OCI-LY3 (cell line): ENCODE measurements at regions not wholly inside any gene's neighbourhood (a gene's known extent, or its start where the extent isn't known, plus 50 kb on each side); places are given as distances from the start of the nearest gene placed in this dataset.
A peak's percentile ranks its signal among the peaks of the same experiment; 100 is the strongest.

Source experiments
- H2AFZ ChIP-seq: fragments of 200-600, 300-600 bp; shearing (Covaris generic); 2 replicates; pipeline ENCODE4 v1.6.0; 2014; ENCODE audit warnings: antibody characterized with exemption, low read depth, low read length
- H3K27ac ChIP-seq: fragments of 200-600, 300-600 bp; sonication (generic); 2 replicates; pipeline ENCODE4 v1.5.1; 2014; ENCODE audit warnings: mild to moderate bottlenecking, low read length, moderate library complexity, mixed read lengths
- H3K27me3 ChIP-seq: fragments of 200-600, 300-600 bp; sonication (generic); 2 replicates; pipeline ENCODE4 v1.6.1; 2014; ENCODE audit warnings: low read depth, low read length, mixed read lengths
- H3K36me3 ChIP-seq: fragments of 200-600, 300-600 bp; sonication (generic); replicated peaks from 2 replicates; pipeline ENCODE3; 2014; ENCODE audit warnings: low read depth, low read length, mixed read lengths
- H3K4me1 ChIP-seq: fragments of 300-600, 200-600 bp; sonication (generic); 2 replicates; pipeline ENCODE4 v1.6.1; 2014; ENCODE audit warnings: low read length, mixed read lengths
- H3K4me2 ChIP-seq: fragments of 200-600, 300-600 bp; sonication (generic); 2 replicates; pipeline ENCODE4 v1.6.1; 2014; ENCODE audit warnings: low read length, mixed read lengths
- H3K4me3 ChIP-seq: fragments of 300-600, 200-600 bp; sonication (generic); 2 replicates; pipeline ENCODE4 v1.5.1; 2014; ENCODE audit warnings: antibody characterized with exemption, mild to moderate bottlenecking, low read length, moderate library complexity
- H3K79me2 ChIP-seq: fragments of 300-600, 200-600 bp; shearing (Covaris generic); 2 replicates; pipeline ENCODE4 v1.6.1; 2014; ENCODE audit warnings: mild to moderate bottlenecking, low read length, mixed read lengths
- H3K9ac ChIP-seq: fragments of 300-600, 200-600 bp; shearing (Covaris generic); 2 replicates; pipeline ENCODE4 v1.6.0; 2014; ENCODE audit warnings: mild to moderate bottlenecking, low read length, moderate library complexity
- H3K9me3 ChIP-seq: fragments of 200-600, 300-600 bp; shearing (Covaris generic); 2 replicates; pipeline ENCODE4 v1.6.1; 2014; ENCODE audit warnings: low read length, mixed read lengths; ENCODE audit not compliant: insufficient read depth
- H4K20me1 ChIP-seq: fragments of 200-600, 300-600 bp; sonication (generic); 2 replicates; pipeline ENCODE4 v1.6.1; 2016; ENCODE audit warnings: low read length, mixed read lengths; ENCODE audit not compliant: insufficient read depth
- EZH2phosphoT487 ChIP-seq: fragments of 200-600 bp; shearing (Covaris generic); IDR thresholded peaks from 2 replicates; pipeline ENCODE4 v1.6.1; 2018; ENCODE audit warnings: antibody characterized with exemption, mixed run types, low read depth
- TF ChIP-seq, protein P1 (sequence below): fragments of 200-600, 300-600 bp; sonication (generic); IDR thresholded peaks from 2 replicates; pipeline ENCODE4 v1.5.1; 2014; ENCODE audit warnings: antibody characterized with exemption, low read length, low read depth

DNA sequence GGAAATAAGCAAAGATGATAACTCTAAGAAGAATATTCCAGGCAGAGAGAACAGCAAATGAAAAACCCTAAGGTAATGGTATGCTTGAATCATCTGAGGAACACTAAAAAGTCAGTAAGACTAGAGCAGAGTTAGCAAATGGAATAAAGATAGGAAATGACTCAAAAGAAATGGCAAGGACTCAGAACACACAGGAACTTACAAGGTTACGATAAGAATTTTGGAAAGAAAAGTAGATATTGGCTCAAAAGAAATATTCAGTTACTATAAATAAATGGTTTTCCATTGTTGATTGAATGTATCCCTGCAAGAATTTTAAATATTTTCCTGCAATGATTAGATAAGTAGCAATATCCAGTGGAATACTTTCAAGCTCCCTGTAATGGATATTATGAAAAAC, 705.8 kb downstream of the C12orf50 start:
- no peak overlapping the region for H2AFZ ChIP-seq
- no peaks in the 10 kb centered on the region for H3K79me2 ChIP-seq
- no peak for TF ChIP-seq EZH2phosphoT487
- TF ChIP-seq, protein P1, sequence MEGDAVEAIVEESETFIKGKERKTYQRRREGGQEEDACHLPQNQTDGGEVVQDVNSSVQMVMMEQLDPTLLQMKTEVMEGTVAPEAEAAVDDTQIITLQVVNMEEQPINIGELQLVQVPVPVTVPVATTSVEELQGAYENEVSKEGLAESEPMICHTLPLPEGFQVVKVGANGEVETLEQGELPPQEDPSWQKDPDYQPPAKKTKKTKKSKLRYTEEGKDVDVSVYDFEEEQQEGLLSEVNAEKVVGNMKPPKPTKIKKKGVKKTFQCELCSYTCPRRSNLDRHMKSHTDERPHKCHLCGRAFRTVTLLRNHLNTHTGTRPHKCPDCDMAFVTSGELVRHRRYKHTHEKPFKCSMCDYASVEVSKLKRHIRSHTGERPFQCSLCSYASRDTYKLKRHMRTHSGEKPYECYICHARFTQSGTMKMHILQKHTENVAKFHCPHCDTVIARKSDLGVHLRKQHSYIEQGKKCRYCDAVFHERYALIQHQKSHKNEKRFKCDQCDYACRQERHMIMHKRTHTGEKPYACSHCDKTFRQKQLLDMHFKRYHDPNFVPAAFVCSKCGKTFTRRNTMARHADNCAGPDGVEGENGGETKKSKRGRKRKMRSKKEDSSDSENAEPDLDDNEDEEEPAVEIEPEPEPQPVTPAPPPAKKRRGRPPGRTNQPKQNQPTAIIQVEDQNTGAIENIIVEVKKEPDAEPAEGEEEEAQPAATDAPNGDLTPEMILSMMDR, result no peak
- H3K27ac ChIP-seq, result no peak overlapping the region
- no peak overlapping the region for H3K9ac ChIP-seq
- no peaks in the 10 kb centered on the region for H4K20me1 ChIP-seq
- no peak overlapping the region for H3K4me2 ChIP-seq
- no peak overlapping the region for H3K4me3 ChIP-seq
- no peaks in the 10 kb centered on the region for H3K9me3 ChIP-seq
- H3K27me3 ChIP-seq, result no peaks in the 10 kb centered on the region
- no peaks in the 10 kb centered on the region for H3K36me3 ChIP-seq
- peaks cover 3% of the 10 kb centered on the region for H3K4me1 ChIP-seq

DNA sequence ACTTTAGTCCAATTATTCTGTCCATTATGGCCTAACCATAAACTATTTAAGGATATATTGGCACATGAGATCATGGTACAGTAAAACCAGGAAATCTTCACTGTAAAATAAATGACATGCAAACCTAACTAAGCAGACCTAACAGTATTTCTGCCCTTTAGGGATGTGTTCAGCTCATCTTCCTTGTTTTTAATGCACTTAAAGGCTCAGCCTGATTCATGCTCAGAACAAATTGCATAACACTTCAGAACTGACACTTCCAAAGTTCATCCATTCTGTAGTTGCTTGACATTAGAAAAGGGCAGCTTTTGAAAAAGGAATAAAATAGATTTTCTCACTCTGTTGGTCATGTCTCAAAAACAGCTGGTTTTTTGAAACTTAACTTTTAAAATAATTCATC, 708.5 kb downstream of the C12orf50 start:
- no peak overlapping the region for H3K9ac ChIP-seq
- H3K9me3 ChIP-seq, result no peaks in the 10 kb centered on the region

DNA sequence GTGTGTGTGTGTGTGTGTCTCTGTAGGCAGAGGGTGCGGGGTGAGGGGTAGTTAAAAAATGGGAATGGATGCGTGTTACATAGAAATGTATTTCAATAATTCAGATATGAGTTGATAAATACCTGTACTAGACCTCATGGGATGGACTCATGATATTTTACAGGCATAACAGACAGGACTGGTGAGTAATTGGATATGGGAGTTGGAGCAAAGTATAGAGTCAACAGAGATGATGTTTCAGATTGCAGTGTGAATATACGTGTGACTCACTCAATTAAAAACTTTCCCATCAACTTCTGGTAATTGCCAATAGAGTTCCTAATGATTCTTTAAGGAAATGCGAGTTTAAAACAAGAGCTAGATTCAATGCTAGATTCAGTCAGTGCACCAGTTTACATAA, 711.9 kb downstream of the C12orf50 start:
- TF ChIP-seq EZH2phosphoT487, result no peak
- TF ChIP-seq, protein P1, result no peak
- Histone ChIP-seq H2AFZ (no peak overlapping the region), H3K4me3 (no peak overlapping the region), H3K9me3 (no peaks in the 10 kb centered on the region), H4K20me1 (no peaks in the 10 kb centered on the region), H3K4me1 (no peaks in the 10 kb centered on the region; the same call in 1 of the 2 replicates), H3K9ac (no peak overlapping the region), H3K36me3 (no peaks in the 10 kb centered on the region), H3K27me3 (no peaks in the 10 kb centered on the region), H3K4me2 (no peak overlapping the region), H3K79me2 (no peaks in the 10 kb centered on the region), H3K27ac (no peak overlapping the region)

More for the DNA sequence above, 708.5 kb downstream of the C12orf50 start:
- Histone ChIP-seq H3K4me2 (no peak overlapping the region), H3K36me3 (no peaks in the 10 kb centered on the region), H3K27ac (no peak overlapping the region), H4K20me1 (no peaks in the 10 kb centered on the region), H2AFZ (no peak overlapping the region), H3K27me3 (no peaks in the 10 kb centered on the region), H3K4me3 (no peak overlapping the region), H3K79me2 (no peaks in the 10 kb centered on the region), H3K4me1 (peaks cover 3% of the 10 kb centered on the region)
- TF ChIP-seq EZH2phosphoT487, result no peak
- TF ChIP-seq, protein P1, result no peak

DNA sequence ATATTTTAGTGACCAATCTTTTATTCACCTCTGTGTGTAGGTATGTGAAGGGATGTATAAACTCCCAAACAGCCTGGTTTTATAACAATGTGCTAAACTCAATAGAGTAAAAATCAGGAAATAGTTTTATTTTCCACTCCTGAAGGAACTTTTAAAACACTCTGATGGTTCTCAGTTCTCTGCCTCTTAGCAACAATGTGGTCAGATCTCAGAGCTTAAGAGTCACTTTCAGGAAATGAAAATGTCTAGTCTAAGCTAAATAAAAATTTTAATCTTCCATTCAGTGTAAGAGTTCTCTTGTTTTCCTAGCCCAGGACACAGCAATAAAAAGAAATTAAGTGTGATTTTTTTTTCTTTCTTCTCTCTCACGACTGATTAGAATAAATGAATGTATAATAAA, 718.0 kb downstream of the C12orf50 start:
- Histone ChIP-seq H3K9me3 (no peaks in the 10 kb centered on the region), H2AFZ (peak overlapping the region; percentile 94), H4K20me1 (no peaks in the 10 kb centered on the region), H3K27ac (peak overlapping the region; percentile 68), H3K4me2 (peak overlapping the region; percentile 87), H3K4me1 (peaks cover 34% of the 10 kb centered on the region), H3K36me3 (no peaks in the 10 kb centered on the region), H3K79me2 (no peaks in the 10 kb centered on the region), H3K4me3 (peak overlapping the region; percentile 53), H3K9ac (peak overlapping the region; percentile 49), H3K27me3 (no peaks in the 10 kb centered on the region)
- TF ChIP-seq EZH2phosphoT487, result no peak
- TF ChIP-seq, protein P1, result no peak
